Keratinocyte (primary cell): ENCODE measurements at regions not wholly inside any gene's neighbourhood (a gene's known extent, or its start where the extent isn't known, plus 50 kb on each side); places are given as distances from the start of the nearest gene placed in this dataset.
"Not testable (repeated sequence)": the region's sequence is repeated elsewhere in the genome, so short reads cannot be mapped to it uniquely, and the experiment has no call there.

Source experiments
- EZH2 ChIP-seq: IDR thresholded peaks from one replicate; pipeline ENCODE4 v1.6.1; 2012; ENCODE audit warnings: inconsistent platforms, mild to moderate bottlenecking, low read length, moderate library complexity
- TF ChIP-seq, protein P1 (sequence below), 3 experiments: IDR thresholded peaks in 1 of 3; conservative IDR thresholded peaks in 1 of 3; optimal IDR thresholded peaks in 1 of 3; 2 replicates in 2 of 3; 3 replicates in 1 of 3; pipeline versions ENCODE3 to v1.5.1; 2011; ENCODE audit warnings: low read length in 3 of 3, mild to moderate bottlenecking in 3 of 3, moderate library complexity in 2 of 3, control low read depth in 1 of 3, inconsistent platforms in 1 of 3; ENCODE audit not compliant: insufficient read depth in 2 of 3; ENCODE audit errors: extremely low read depth in 1 of 3

- TF ChIP-seq, protein P1, sequence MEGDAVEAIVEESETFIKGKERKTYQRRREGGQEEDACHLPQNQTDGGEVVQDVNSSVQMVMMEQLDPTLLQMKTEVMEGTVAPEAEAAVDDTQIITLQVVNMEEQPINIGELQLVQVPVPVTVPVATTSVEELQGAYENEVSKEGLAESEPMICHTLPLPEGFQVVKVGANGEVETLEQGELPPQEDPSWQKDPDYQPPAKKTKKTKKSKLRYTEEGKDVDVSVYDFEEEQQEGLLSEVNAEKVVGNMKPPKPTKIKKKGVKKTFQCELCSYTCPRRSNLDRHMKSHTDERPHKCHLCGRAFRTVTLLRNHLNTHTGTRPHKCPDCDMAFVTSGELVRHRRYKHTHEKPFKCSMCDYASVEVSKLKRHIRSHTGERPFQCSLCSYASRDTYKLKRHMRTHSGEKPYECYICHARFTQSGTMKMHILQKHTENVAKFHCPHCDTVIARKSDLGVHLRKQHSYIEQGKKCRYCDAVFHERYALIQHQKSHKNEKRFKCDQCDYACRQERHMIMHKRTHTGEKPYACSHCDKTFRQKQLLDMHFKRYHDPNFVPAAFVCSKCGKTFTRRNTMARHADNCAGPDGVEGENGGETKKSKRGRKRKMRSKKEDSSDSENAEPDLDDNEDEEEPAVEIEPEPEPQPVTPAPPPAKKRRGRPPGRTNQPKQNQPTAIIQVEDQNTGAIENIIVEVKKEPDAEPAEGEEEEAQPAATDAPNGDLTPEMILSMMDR (optimal IDR thresholded peaks at IDR 0.05 in 1 of 3, IDR thresholded peaks at IDR 0.05 in 1 of 3, conservative IDR thresholded peaks at IDR 0.05 in 1 of 3; ENCODE audit: extremely low read depth in 1 of 3, insufficient read depth in 2 of 3, low read length in 3 of 3): not testable (repeated sequence)
- TF ChIP-seq EZH2: not testable (repeated sequence)
These were observed 95.6 kb downstream of the PABPC5 start for GRCh38 chrX:91530209-91530608.
